ENCODE measurements at regions not wholly inside any gene's neighbourhood (a gene's known extent, or its start where the extent isn't known, plus 50 kb on each side); places are given as distances from the start of the nearest gene placed in this dataset.

DNA sequence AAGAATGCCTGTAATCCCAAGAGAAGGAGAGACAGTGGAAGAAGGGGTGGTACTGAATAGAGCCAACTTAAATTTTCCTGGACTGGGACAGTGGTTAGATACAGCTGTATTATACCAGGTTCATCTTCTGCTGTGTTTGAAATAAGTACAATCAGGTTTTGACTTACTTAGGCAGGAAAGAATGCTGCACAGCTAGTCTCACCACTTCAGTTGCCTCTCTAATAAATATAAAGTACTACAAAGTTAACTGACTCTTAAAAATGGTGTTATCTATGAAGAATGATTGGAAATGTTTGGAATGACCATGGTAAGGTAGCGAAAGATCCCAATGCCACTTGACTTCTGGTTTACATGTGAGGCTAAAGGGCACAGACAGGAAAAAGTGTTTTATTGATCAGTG, 652.1 kb downstream of the NOVA1 start:
- no peak overlapping the region for H2BK20ac ChIP-seq (ENCODE audit: low read depth, low read length)
- no peaks in the 10 kb centered on the region for H3K4me1 ChIP-seq (ENCODE audit: control insufficient read depth, insufficient read depth, low read length)
- peaks cover 5% of the 10 kb centered on the region for H3K9me3 ChIP-seq (ENCODE audit: control insufficient read depth, insufficient read depth, low read length)
- no peak overlapping the region for H2AFZ ChIP-seq (replicated peaks; ENCODE audit: low read length, poor library complexity)
- ATAC-seq (ENCODE audit: low read depth) (no peak), DNase-seq (no peak)
- H3K27me3 ChIP-seq (ENCODE audit: control insufficient read depth, insufficient read depth, low read length) = no peaks in the 10 kb centered on the region
- H4K5ac ChIP-seq (ENCODE audit: low read depth, low read length) = no peak overlapping the region
- no peak overlapping the region for H2AK5ac ChIP-seq (ENCODE audit: low read depth, low read length)
- no CpG with 5 or more reads among the region's 1 CpG for WGBS, 2 experiments (ENCODE audit: extremely low coverage in 2 of 2, insufficient read length in 1 of 2)
- no peak overlapping the region for H2BK15ac ChIP-seq (ENCODE audit: low read depth, low read length)
- no peak overlapping the region for H3K18ac ChIP-seq (ENCODE audit: low read depth, low read length)
- BruUV-seq (replicated peaks) = no TSS peak
- dilution Hi-C loops (cut with HindIII; ENCODE audit: low sequenced_read_pairs, unreplicated experiment) (no loop called here), in situ Hi-C loops (cut with MboI; ENCODE audit: low sequenced_read_pairs) (no loop called here), intact Hi-C loops (cut with micrococcal nuclease) (no loop called here)
- H3K4me3 ChIP-seq (ENCODE audit: insufficient read depth, low read depth, low read length) = no peak overlapping the region
- TF ChIP-seq MXI1 (IDR thresholded peaks at IDR 0.05; ENCODE audit: borderline replicate concordance, low read depth, low read length) (no peak), MAZ (IDR thresholded peaks at IDR 0.05; ENCODE audit: borderline replicate concordance, low read depth, low read length) (no peak), FOS (IDR thresholded peaks at IDR 0.05; ENCODE audit: low read depth, low read length) (no peak), BHLHE40 (IDR thresholded peaks at IDR 0.05; ENCODE audit: low read depth, low read length) (no peak), RFX5 (IDR thresholded peaks at IDR 0.05; ENCODE audit: low read depth, low read length) (no peak), POLR2A (IDR thresholded peaks at IDR 0.05; ENCODE audit: low read depth, low read length) (no peak), NFE2L2 (IDR thresholded peaks at IDR 0.05; ENCODE audit: low read depth, low read length) (no peak), RAD21 (IDR thresholded peaks at IDR 0.05; ENCODE audit: low read length) (no peak), CEBPB (IDR thresholded peaks at IDR 0.05; ENCODE audit: low read depth, low read length) (no peak), MAFK (IDR thresholded peaks at IDR 0.05; ENCODE audit: low read depth, low read length) (no peak), CHD1 (IDR thresholded peaks at IDR 0.05; ENCODE audit: low read depth, low read length) (no peak), SMC3 (IDR thresholded peaks at IDR 0.05; ENCODE audit: low read depth, low read length) (no peak), RCOR1 (IDR thresholded peaks at IDR 0.05; ENCODE audit: insufficient replicate concordance, low read length) (no peak)
- TF ChIP-seq, protein P1, sequence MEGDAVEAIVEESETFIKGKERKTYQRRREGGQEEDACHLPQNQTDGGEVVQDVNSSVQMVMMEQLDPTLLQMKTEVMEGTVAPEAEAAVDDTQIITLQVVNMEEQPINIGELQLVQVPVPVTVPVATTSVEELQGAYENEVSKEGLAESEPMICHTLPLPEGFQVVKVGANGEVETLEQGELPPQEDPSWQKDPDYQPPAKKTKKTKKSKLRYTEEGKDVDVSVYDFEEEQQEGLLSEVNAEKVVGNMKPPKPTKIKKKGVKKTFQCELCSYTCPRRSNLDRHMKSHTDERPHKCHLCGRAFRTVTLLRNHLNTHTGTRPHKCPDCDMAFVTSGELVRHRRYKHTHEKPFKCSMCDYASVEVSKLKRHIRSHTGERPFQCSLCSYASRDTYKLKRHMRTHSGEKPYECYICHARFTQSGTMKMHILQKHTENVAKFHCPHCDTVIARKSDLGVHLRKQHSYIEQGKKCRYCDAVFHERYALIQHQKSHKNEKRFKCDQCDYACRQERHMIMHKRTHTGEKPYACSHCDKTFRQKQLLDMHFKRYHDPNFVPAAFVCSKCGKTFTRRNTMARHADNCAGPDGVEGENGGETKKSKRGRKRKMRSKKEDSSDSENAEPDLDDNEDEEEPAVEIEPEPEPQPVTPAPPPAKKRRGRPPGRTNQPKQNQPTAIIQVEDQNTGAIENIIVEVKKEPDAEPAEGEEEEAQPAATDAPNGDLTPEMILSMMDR (conservative IDR thresholded peaks at IDR 0.05; ENCODE audit: low read depth, low read length) = no peak
- TF ChIP-seq, protein P2, sequence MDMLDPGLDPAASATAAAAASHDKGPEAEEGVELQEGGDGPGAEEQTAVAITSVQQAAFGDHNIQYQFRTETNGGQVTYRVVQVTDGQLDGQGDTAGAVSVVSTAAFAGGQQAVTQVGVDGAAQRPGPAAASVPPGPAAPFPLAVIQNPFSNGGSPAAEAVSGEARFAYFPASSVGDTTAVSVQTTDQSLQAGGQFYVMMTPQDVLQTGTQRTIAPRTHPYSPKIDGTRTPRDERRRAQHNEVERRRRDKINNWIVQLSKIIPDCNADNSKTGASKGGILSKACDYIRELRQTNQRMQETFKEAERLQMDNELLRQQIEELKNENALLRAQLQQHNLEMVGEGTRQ (IDR thresholded peaks at IDR 0.05; ENCODE audit: low read depth, low read length) = no peak
- TF ChIP-seq, protein P3, sequence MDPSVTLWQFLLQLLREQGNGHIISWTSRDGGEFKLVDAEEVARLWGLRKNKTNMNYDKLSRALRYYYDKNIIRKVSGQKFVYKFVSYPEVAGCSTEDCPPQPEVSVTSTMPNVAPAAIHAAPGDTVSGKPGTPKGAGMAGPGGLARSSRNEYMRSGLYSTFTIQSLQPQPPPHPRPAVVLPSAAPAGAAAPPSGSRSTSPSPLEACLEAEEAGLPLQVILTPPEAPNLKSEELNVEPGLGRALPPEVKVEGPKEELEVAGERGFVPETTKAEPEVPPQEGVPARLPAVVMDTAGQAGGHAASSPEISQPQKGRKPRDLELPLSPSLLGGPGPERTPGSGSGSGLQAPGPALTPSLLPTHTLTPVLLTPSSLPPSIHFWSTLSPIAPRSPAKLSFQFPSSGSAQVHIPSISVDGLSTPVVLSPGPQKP (IDR thresholded peaks at IDR 0.05; ENCODE audit: borderline replicate concordance, low read depth, low read length) = no peak
- POLR2A ChIA-PET (ENCODE audit: unreplicated experiment) = no interaction called here
- H3K79me1 ChIP-seq (ENCODE audit: low read depth in 1 of 2, low read length in 2 of 2) = no peaks in the 10 kb centered on the region
- no peaks in the 10 kb centered on the region for H4K20me1 ChIP-seq (ENCODE audit: insufficient read depth, low read length)
- no peak overlapping the region for H3K9ac ChIP-seq (ENCODE audit: low read depth, low read length)
- no peak overlapping the region for H3K4ac ChIP-seq (ENCODE audit: low read depth, low read length)
- no peak overlapping the region for H3K4me2 ChIP-seq (ENCODE audit: low read depth, low read length)
- no peak overlapping the region for H4K8ac ChIP-seq (ENCODE audit: low read depth in 2 of 2, low read length in 2 of 2)
- no peak overlapping the region for H4K91ac ChIP-seq (ENCODE audit: insufficient read depth, low read depth, low read length)
- H3K36me3 ChIP-seq (ENCODE audit: control insufficient read depth, insufficient read depth, low read length) = no peaks in the 10 kb centered on the region
- no peak overlapping the region for H3K56ac ChIP-seq (ENCODE audit: extremely low read depth, insufficient read depth, low read length)
- H3K23ac ChIP-seq (ENCODE audit: low read depth, low read length) = no peak overlapping the region
- H3K27ac ChIP-seq (ENCODE audit: insufficient read depth, low read length) = no peak overlapping the region
- no peak overlapping the region for H2BK5ac ChIP-seq (ENCODE audit: low read depth, low read length, poor library complexity, severe bottlenecking)
- no peak overlapping the region for H3K14ac ChIP-seq (replicated peaks; ENCODE audit: low read depth, low read length)
- no peak overlapping the region for H2BK120ac ChIP-seq (ENCODE audit: low read depth, low read length)
- H3K9me1 ChIP-seq (ENCODE audit: insufficient read depth, low read length) = no peaks in the 10 kb centered on the region
- no peak overlapping the region for H2AK9ac ChIP-seq (replicated peaks; ENCODE audit: low read depth, low read length, poor library complexity)
- CTCF ChIA-PET = no interaction called here
